ENCODE measurements at regions not wholly inside any gene's neighbourhood (a gene's known extent, or its start where the extent isn't known, plus 50 kb on each side); places are given as distances from the start of the nearest gene placed in this dataset.

DNA sequence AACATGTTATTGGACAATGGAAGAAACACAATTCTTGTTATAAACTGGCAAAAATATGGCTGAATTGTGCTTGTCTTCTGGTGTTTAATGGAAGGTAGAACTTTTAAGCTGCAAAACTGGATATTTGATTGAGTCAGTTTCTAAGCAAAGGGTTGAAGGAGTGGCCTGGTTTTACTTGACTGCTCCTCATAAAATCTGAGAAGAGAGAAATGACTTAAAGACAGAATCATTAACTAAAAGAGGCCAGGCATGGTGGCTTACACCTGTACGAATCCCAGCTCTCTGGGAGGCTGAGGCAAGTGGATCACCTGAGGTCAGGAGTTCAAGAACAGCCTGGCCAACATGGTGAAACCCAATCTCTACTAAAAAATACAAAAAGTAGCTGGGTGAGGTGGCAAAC is 770.7 kb downstream of the CDH11 start:
- TF ChIP-seq TAF1 (IDR thresholded peaks at IDR 0.05; ENCODE audit: borderline replicate concordance, insufficient read depth, low read length) (no peak), POLR2AphosphoS5 (IDR thresholded peaks at IDR 0.05; ENCODE audit: low read depth, low read length) (no peak), FOXP2 (optimal IDR thresholded peaks at IDR 0.05; ENCODE audit: borderline replicate concordance, extremely low read depth, extremely low read length, insufficient read depth) (no peak), SIN3A (IDR thresholded peaks at IDR 0.05; ENCODE audit: borderline replicate concordance, insufficient read depth, low read length) (no peak)
- TF ChIP-seq, protein P1, sequence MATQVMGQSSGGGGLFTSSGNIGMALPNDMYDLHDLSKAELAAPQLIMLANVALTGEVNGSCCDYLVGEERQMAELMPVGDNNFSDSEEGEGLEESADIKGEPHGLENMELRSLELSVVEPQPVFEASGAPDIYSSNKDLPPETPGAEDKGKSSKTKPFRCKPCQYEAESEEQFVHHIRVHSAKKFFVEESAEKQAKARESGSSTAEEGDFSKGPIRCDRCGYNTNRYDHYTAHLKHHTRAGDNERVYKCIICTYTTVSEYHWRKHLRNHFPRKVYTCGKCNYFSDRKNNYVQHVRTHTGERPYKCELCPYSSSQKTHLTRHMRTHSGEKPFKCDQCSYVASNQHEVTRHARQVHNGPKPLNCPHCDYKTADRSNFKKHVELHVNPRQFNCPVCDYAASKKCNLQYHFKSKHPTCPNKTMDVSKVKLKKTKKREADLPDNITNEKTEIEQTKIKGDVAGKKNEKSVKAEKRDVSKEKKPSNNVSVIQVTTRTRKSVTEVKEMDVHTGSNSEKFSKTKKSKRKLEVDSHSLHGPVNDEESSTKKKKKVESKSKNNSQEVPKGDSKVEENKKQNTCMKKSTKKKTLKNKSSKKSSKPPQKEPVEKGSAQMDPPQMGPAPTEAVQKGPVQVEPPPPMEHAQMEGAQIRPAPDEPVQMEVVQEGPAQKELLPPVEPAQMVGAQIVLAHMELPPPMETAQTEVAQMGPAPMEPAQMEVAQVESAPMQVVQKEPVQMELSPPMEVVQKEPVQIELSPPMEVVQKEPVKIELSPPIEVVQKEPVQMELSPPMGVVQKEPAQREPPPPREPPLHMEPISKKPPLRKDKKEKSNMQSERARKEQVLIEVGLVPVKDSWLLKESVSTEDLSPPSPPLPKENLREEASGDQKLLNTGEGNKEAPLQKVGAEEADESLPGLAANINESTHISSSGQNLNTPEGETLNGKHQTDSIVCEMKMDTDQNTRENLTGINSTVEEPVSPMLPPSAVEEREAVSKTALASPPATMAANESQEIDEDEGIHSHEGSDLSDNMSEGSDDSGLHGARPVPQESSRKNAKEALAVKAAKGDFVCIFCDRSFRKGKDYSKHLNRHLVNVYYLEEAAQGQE (IDR thresholded peaks at IDR 0.05; ENCODE audit: insufficient read depth in 1 of 2, low read depth in 2 of 2, low read length in 2 of 2) = no peak

DNA sequence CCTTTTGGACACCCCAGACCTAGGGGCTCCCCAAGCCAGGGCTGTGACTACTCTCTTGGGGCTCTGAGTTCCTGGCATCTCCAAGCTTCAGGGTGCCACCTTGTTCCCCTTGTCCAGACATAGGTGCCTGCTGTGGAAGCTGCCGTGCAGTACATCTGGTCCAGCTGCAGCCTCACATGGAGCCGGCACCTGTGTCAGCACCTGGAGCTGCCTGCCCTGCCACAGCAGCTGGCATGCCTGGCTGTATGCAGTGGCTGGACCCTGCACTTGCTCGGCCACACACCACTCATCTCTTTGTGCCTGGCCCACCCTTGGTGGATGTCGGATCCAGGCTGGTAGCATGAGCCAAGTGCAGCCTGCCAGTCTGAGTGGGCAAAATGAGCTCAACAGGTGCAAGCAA is 775.8 kb downstream of the CDH11 start:
- no peak for TF ChIP-seq TAF1 (IDR thresholded peaks at IDR 0.05; ENCODE audit: borderline replicate concordance, insufficient read depth, low read length)
- TF ChIP-seq POLR2AphosphoS5 (IDR thresholded peaks at IDR 0.05; ENCODE audit: low read depth, low read length) = no peak
- TF ChIP-seq, protein P1 (IDR thresholded peaks at IDR 0.05; ENCODE audit: insufficient read depth in 1 of 2, low read depth in 2 of 2, low read length in 2 of 2) = no peak

DNA sequence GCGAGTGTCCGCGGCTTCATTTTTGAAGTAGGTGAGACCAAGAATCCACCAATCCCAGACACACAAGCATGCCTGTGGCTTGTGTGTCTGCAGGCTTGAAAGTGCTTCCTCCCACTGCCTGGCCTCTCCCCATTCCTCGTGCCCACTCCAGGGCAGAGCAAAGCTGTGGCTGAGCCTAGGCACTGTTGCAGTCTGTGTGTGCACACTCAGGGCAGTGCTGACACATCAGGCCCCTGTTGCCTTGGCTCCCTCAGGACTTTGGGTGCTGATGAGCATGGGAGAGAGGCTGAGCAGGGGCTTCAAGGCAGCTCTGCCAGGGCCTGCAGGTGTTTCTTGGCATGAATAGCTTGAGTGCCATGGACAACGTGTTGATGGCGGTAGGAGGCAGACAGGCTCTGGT is 776.7 kb downstream of the CDH11 start:
- TF ChIP-seq POLR2AphosphoS5 (IDR thresholded peaks at IDR 0.05; ENCODE audit: low read depth, low read length) (no peak), FOXP2 (optimal IDR thresholded peaks at IDR 0.05; ENCODE audit: borderline replicate concordance, extremely low read depth, extremely low read length, insufficient read depth) (no peak), SIN3A (IDR thresholded peaks at IDR 0.05; ENCODE audit: borderline replicate concordance, insufficient read depth, low read length) (no peak), TAF1 (IDR thresholded peaks at IDR 0.05; ENCODE audit: borderline replicate concordance, insufficient read depth, low read length) (no peak)
- TF ChIP-seq, protein P1 (IDR thresholded peaks at IDR 0.05; ENCODE audit: insufficient read depth in 1 of 2, low read depth in 2 of 2, low read length in 2 of 2) = no peak

DNA sequence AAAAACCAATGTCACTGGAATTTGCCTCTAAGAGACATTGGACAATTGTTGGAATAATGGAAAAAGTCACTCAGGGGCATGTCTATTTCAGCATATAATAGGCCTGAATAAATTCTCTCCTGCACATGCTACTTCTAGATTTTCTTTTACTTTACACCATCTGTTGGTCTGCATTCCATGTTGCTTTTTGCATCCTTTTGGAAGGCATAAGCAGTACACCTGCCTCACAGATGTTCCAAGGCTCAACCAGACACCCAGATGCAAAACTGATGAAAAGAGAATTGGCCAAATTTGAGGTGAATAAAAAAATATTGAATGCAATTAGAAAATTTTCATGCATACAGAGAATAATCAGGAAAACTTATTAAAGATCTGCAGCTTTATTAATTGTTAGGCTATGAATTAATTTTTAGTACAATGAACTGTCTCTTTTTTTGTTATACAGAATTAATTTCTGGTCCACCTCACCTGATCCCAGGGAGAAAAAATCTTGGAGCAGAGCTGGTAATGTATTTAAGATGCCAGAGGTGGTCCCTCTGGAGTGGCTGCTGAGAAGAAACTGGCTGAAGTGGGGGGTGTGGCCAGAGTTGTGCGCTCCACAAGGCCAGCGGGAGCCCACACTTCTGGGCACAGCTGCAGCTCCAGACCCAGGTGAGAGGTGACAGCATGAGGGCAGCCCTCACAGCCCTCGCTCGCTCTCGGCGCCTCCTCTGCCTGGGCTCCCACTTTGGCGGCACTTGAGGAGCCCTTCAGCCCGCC is 778.6 kb downstream of the CDH11 start:
- TF ChIP-seq FOXP2 (optimal IDR thresholded peaks at IDR 0.05; ENCODE audit: borderline replicate concordance, extremely low read depth, extremely low read length, insufficient read depth) = no peak
- no peak for TF ChIP-seq SIN3A (IDR thresholded peaks at IDR 0.05; ENCODE audit: borderline replicate concordance, insufficient read depth, low read length)
- no peak for TF ChIP-seq TAF1 (IDR thresholded peaks at IDR 0.05; ENCODE audit: borderline replicate concordance, insufficient read depth, low read length)
- TF ChIP-seq, protein P1 (IDR thresholded peaks at IDR 0.05; ENCODE audit: insufficient read depth in 1 of 2, low read depth in 2 of 2, low read length in 2 of 2) = no peak
- TF ChIP-seq POLR2AphosphoS5 (IDR thresholded peaks at IDR 0.05; ENCODE audit: low read depth, low read length) = no peak

Data from PFSK-1 (cell line).